H1 (cell line): ENCODE measurements at regions not wholly inside any gene's neighbourhood (a gene's known extent, or its start where the extent isn't known, plus 50 kb on each side); places are given as distances from the start of the nearest gene placed in this dataset.

Experiments
- CTCF ChIA-PET: fragments of 300-600 bp; sonication (Branson Sonifier 250); formaldehyde crosslinking; loops from one replicate; lab custom pipeline; 2021; ENCODE audit not compliant: partially characterized antibody; lab: Charles Lee
- POLR2A ChIA-PET: fragments of 300-600 bp; sonication (Branson Sonifier 250); formaldehyde crosslinking; loops from one replicate; lab custom pipeline; 2021; ENCODE audit warnings: inconsistent platforms; ENCODE audit not compliant: partially characterized antibody; lab: Charles Lee
- DNase-seq, 2 experiments: peaks; one replicate each; pipeline versions ENCODE4 v3.0.0 to v3.0.0-alpha.2; 2010 to 2022; ENCODE audit warnings: low spot score in 2 of 2, low read depth in 1 of 2, mixed read lengths in 1 of 2
- FAIRE-seq: peaks from 2 replicates; lab custom pipeline; 2011; peaks lifted over from hg19 to GRCh38; lab: Jason Lieb, UNC
- H2AFZ ChIP-seq: 2 replicates; pipeline ENCODE4 v1.8.1; 2012; ENCODE audit warnings: low read length, inconsistent platforms
- H2AK5ac ChIP-seq: 2 replicates; pipeline ENCODE4 v1.6.1; 2013; ENCODE audit warnings: low read depth, low read length
- H2BK120ac ChIP-seq: replicated peaks from 2 replicates; pipeline ENCODE3; 2013; ENCODE audit warnings: low read depth, low read length, inconsistent platforms
- H2BK12ac ChIP-seq: 2 replicates; pipeline ENCODE4 v1.6.1; 2013; ENCODE audit warnings: low read depth, low read length
- H2BK15ac ChIP-seq: 2 replicates; pipeline ENCODE4 v1.6.1; 2013; ENCODE audit warnings: low read length
- H2BK20ac ChIP-seq: 2 replicates; pipeline ENCODE4 v1.6.1; 2013; ENCODE audit warnings: low read length
- H2BK5ac ChIP-seq: 2 replicates; pipeline ENCODE4 v1.6.1; 2013; ENCODE audit warnings: low read depth, low read length
- H3K14ac ChIP-seq: 2 replicates; pipeline ENCODE4 v1.6.1; 2013; ENCODE audit warnings: inconsistent platforms; ENCODE audit not compliant: insufficient read length
- H3K18ac ChIP-seq: 2 replicates; pipeline ENCODE4 v1.6.1; 2013; ENCODE audit warnings: low read length; ENCODE audit errors: extremely low read depth
- H3K23ac ChIP-seq: 2 replicates; pipeline ENCODE4 v1.6.1; 2013; ENCODE audit warnings: inconsistent platforms; ENCODE audit not compliant: insufficient read length
- H3K23me2 ChIP-seq: 2 replicates; pipeline ENCODE4 v1.6.1; 2013; ENCODE audit warnings: low read depth, low read length
- H3K27ac ChIP-seq: 2 replicates; pipeline ENCODE4 v1.6.1; 2011; ENCODE audit warnings: low read depth, low read length, inconsistent platforms
- H3K27me3 ChIP-seq, 4 experiments: replicated peaks in 1 of 4; 1 replicate in 1 of 4; 2 replicates in 3 of 4; pipeline versions ENCODE4 v1.6.1 to v1.8.1; 2011 to 2013; ENCODE audit warnings: low read length in 3 of 4, mild to moderate bottlenecking in 3 of 4, inconsistent platforms in 2 of 4, mixed read lengths in 2 of 4, moderate library complexity in 1 of 4; ENCODE audit not compliant: control insufficient read depth in 3 of 4, insufficient read depth in 3 of 4; ENCODE audit errors: extremely low read depth in 1 of 4
- H3K36me3 ChIP-seq, 4 experiments: 2 replicates each; pipeline versions ENCODE4 v1.6.1 to v1.8.1; 2011 to 2013; ENCODE audit warnings: mild to moderate bottlenecking in 4 of 4, low read length in 3 of 4, moderate library complexity in 2 of 4, control low read depth in 1 of 4, inconsistent platforms in 1 of 4; ENCODE audit not compliant: insufficient read depth in 4 of 4, control insufficient read depth in 2 of 4
- H3K4ac ChIP-seq: replicated peaks from 2 replicates; pipeline ENCODE3; 2013; ENCODE audit warnings: low read length, low read depth, mixed read lengths, inconsistent platforms; ENCODE audit not compliant: insufficient read length
- H3K4me1 ChIP-seq, 4 experiments: replicated peaks in 1 of 4; 1 replicate in 1 of 4; 2 replicates in 3 of 4; pipeline versions ENCODE4 v1.6.1 to v1.8.1; 2011 to 2013; ENCODE audit warnings: low read length in 3 of 4, inconsistent platforms in 2 of 4, mixed read lengths in 1 of 4; ENCODE audit not compliant: insufficient read depth in 4 of 4, control insufficient read depth in 3 of 4
- H3K4me2 ChIP-seq, 2 experiments: 2 replicates each; pipeline versions ENCODE4 v1.6.1 to v1.8.1; 2011 to 2013; ENCODE audit warnings: low read depth in 2 of 2, low read length in 2 of 2, control low read depth in 1 of 2, inconsistent platforms in 1 of 2, mild to moderate bottlenecking in 1 of 2; ENCODE audit not compliant: insufficient read depth in 1 of 2
- H3K4me3 ChIP-seq, 4 experiments: fragments of 200-600, 300-600 bp in 1 of 4; sonication (generic), shearing (Covaris generic), sonication (Bioruptor Twin) in 1 of 4; 2 replicates each; pipeline versions ENCODE4 v1.5.1 to v1.8.1; 2011 to 2016; ENCODE audit warnings: low read length in 4 of 4, low read depth in 3 of 4, control low read depth in 2 of 4, inconsistent platforms in 2 of 4, mild to moderate bottlenecking in 2 of 4, mixed read lengths in 1 of 4, moderate library complexity in 1 of 4; ENCODE audit not compliant: insufficient read depth in 2 of 4; ENCODE audit errors: extremely low read depth in 1 of 4
- H3K56ac ChIP-seq: replicated peaks from 2 replicates; pipeline ENCODE3; 2013; ENCODE audit warnings: low read depth, mild to moderate bottlenecking, mixed read lengths, low read length, inconsistent platforms; ENCODE audit not compliant: insufficient read length
- H3K79me1 ChIP-seq: 2 replicates; pipeline ENCODE4 v1.6.1; 2013; ENCODE audit warnings: low read depth, low read length, control low read depth
- H3K79me2 ChIP-seq, 2 experiments: 2 replicates each; pipeline versions ENCODE4 v1.6.1 to v1.8.1; 2012 to 2013; ENCODE audit warnings: low read length in 2 of 2, mild to moderate bottlenecking in 2 of 2, inconsistent platforms in 1 of 2; ENCODE audit not compliant: insufficient read depth in 2 of 2, control insufficient read depth in 1 of 2
- H3K9ac ChIP-seq, 4 experiments: replicated peaks in 1 of 4; 1 replicate in 1 of 4; 2 replicates in 3 of 4; pipeline versions ENCODE4 v1.6.1 to v1.8.1; 2011 to 2013; ENCODE audit warnings: low read depth in 3 of 4, low read length in 3 of 4, control low read depth in 2 of 4, mild to moderate bottlenecking in 2 of 4, moderate library complexity in 2 of 4, inconsistent platforms in 1 of 4; ENCODE audit errors: extremely low read depth in 1 of 4
- H3K9me3 ChIP-seq, 2 experiments: 2 replicates each; pipeline versions ENCODE4 v1.6.1 to v1.8.1; 2012 to 2013; ENCODE audit warnings: mild to moderate bottlenecking in 2 of 2, moderate library complexity in 2 of 2, control low read depth in 1 of 2, inconsistent platforms in 1 of 2, low read depth in 1 of 2, low read length in 1 of 2, mixed read lengths in 1 of 2; ENCODE audit not compliant: insufficient read depth in 2 of 2
- H4K20me1 ChIP-seq, 2 experiments: replicated peaks in 1 of 2; 2 replicates each; pipeline versions ENCODE3 to v1.8.1; 2011 to 2013; ENCODE audit warnings: inconsistent platforms in 2 of 2, low read length in 2 of 2, mild to moderate bottlenecking in 1 of 2; ENCODE audit not compliant: insufficient read depth in 2 of 2, control insufficient read depth in 1 of 2
- H4K5ac ChIP-seq: 2 replicates; pipeline ENCODE4 v1.6.1; 2013; ENCODE audit warnings: low read length, low read depth, mixed read lengths, inconsistent platforms; ENCODE audit not compliant: insufficient read length
- H4K8ac ChIP-seq: 2 replicates; pipeline ENCODE4 v1.8.0; 2013; ENCODE audit warnings: mild to moderate bottlenecking, moderate library complexity, low read length, inconsistent platforms; ENCODE audit not compliant: insufficient read depth; ENCODE audit errors: extremely low read depth
- H4K91ac ChIP-seq: replicated peaks from 2 replicates; pipeline ENCODE3; 2013; ENCODE audit warnings: low read length, mixed read lengths, inconsistent platforms; ENCODE audit not compliant: insufficient read length
- ASH2L ChIP-seq: fragments of 200-600, 300-600 bp; sonication (generic); IDR thresholded peaks from one replicate; pipeline ENCODE4 v1.7.1; 2017; ENCODE audit warnings: low read length
- BRCA1 ChIP-seq: IDR thresholded peaks from 2 replicates; pipeline ENCODE4 v1.6.1; 2012; ENCODE audit warnings: low read depth, low read length, improper control_type of control experiment
- GTF2F1 ChIP-seq: IDR thresholded peaks from 2 replicates; pipeline ENCODE4 v1.6.1; 2012; ENCODE audit warnings: low read depth, low read length, improper control_type of control experiment, borderline replicate concordance
- JUN ChIP-seq: IDR thresholded peaks from 2 replicates; pipeline ENCODE4 v1.6.1; 2011; ENCODE audit warnings: low read depth, mild to moderate bottlenecking, improper control_type of control experiment, low read length
- RBBP5 ChIP-seq: IDR thresholded peaks from 2 replicates; pipeline ENCODE4 v1.7.1; 2012; ENCODE audit warnings: low read depth, mild to moderate bottlenecking, inconsistent platforms, low read length, moderate library complexity, borderline replicate concordance
- SIN3A ChIP-seq, 2 experiments: IDR thresholded peaks in 1 of 2; conservative IDR thresholded peaks in 1 of 2; 2 replicates each; pipeline ENCODE4 v1.6.1; 2011 to 2012; ENCODE audit warnings: low read length in 2 of 2, improper control_type of control experiment in 1 of 2, low read depth in 1 of 2, mild to moderate bottlenecking in 1 of 2
- WGBS, 2 experiments: shearing (Covaris generic) in 1 of 2; methylation state at CpG; one replicate each; pipeline versions ENCODE4 v1.1.6 to v1.1.7; 2013 to 2015; ENCODE audit warnings: low lambda C conversion rate in 2 of 2, mixed read lengths in 2 of 2, inconsistent platforms in 1 of 2, low coverage in 1 of 2, missing lambda C conversion rate in 1 of 2; ENCODE audit not compliant: insufficient replicate concordance in 2 of 2, insufficient coverage in 1 of 2, insufficient read length in 1 of 2; ENCODE audit errors: extremely low coverage in 1 of 2, missing lambda C conversion rate in 1 of 2; 5-methylcytosine and 5-hydroxymethylcytosine counted together

DNA sequence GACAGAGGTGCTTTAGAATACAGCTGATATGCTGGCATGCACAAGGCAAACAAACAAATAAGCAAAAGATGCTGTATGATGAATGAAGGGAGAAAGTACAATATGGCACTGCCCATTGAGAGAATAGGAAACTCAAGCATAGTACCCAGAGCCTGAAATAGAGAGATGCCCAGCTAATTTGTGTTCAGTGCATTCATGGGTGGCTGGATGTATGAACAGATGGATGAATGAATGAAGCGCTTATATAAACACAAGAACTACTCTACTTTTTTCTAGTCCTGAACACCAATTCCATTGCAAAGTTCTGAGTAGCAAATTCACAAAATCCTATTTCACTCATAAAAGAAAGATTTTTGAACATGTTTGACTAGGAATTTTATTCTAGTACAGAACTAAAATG lies 756.3 kb downstream of the SATB2 start:
- H3K27me3 ChIP-seq: no peaks in the 10 kb centered on the region; a peak in 1 of 7 replicates
- no peaks in the 10 kb centered on the region for H3K23me2 ChIP-seq
- H2AK5ac ChIP-seq: no peak overlapping the region
- no peaks in the 10 kb centered on the region for H3K79me1 ChIP-seq
- no peak overlapping the region for H3K23ac ChIP-seq
- H3K36me3 ChIP-seq: no peaks in the 10 kb centered on the region
- H4K20me1 ChIP-seq: no peaks in the 10 kb centered on the region
- no peak overlapping the region for H3K4ac ChIP-seq
- no peak for TF ChIP-seq RBBP5
- TF ChIP-seq GTF2F1: no peak
- no peak for TF ChIP-seq ASH2L
- no peak for TF ChIP-seq BRCA1
- TF ChIP-seq SIN3A (conservative IDR thresholded peaks at IDR 0.05 in 1 of 2, IDR thresholded peaks at IDR 0.05 in 1 of 2; ENCODE audit: low read depth in 1 of 2, low read length in 2 of 2): no peak
- TF ChIP-seq JUN: no peak
- no peak overlapping the region for H2BK15ac ChIP-seq
- 100% methylated on average over 1 of the region's 1 CpG; no CpG with 5 or more reads in 1 of the 2 experiments for WGBS, 2 experiments
- no peak overlapping the region for H4K91ac ChIP-seq
- H4K8ac ChIP-seq: no peak overlapping the region
- DNase-seq (no peak), FAIRE-seq (no peak)
- POLR2A ChIA-PET: no interaction called here
- no peak overlapping the region for H2BK5ac ChIP-seq
- H2BK20ac ChIP-seq: no peak overlapping the region
- no peak overlapping the region for H3K4me3 ChIP-seq
- no peak overlapping the region for H2AFZ ChIP-seq
- H3K4me1 ChIP-seq: no peaks in the 10 kb centered on the region
- no peak overlapping the region for H3K56ac ChIP-seq
- H2BK120ac ChIP-seq: no peak overlapping the region
- no peak overlapping the region for H3K18ac ChIP-seq
- CTCF ChIA-PET: no interaction called here
- no peak overlapping the region for H3K27ac ChIP-seq
- H3K9ac ChIP-seq: no peak overlapping the region
- no peak overlapping the region for H4K5ac ChIP-seq
- H3K9me3 ChIP-seq: no peaks in the 10 kb centered on the region
- H3K79me2 ChIP-seq: no peaks in the 10 kb centered on the region
- no peak overlapping the region for H2BK12ac ChIP-seq
- no peak overlapping the region for H3K14ac ChIP-seq
- H3K4me2 ChIP-seq: no peak overlapping the region
